Activated CD4-positive, alpha-beta memory T cell treated with anti-CD3 and anti-CD28 coated beads, Interleukin-2, amount 10 ng/mL, durations not matched to agents 7 days and 5 days (primary cell): ENCODE measurements at regions not wholly inside any gene's neighbourhood (a gene's known extent, or its start where the extent isn't known, plus 50 kb on each side); places are given as distances from the start of the nearest gene placed in this dataset.
"Not testable (repeated sequence)": the region's sequence is repeated elsewhere in the genome, so short reads cannot be mapped to it uniquely, and the experiment has no call there.

Experiments
- CTCF ChIA-PET: fragments of 350-600 bp; sonication (Branson Sonifier 250); formaldehyde crosslinking; loops from one replicate; lab custom pipeline; 2021; ENCODE audit warnings: antibody characterized with exemption, inconsistent platforms; lab: Charles Lee
- POLR2A ChIA-PET: fragments of 350-600 bp; sonication (Branson Sonifier 250); formaldehyde crosslinking; loops from one replicate; lab custom pipeline; 2021; ENCODE audit warnings: antibody characterized with exemption; lab: Charles Lee
- DNase-seq: peaks from one replicate; pipeline ENCODE4 v3.0.0-alpha.2; 2020
- H3K27ac Mint-ChIP-seq: one replicate; pipeline ENCODE4 v1.8.0; 2021; ENCODE audit warnings: mild to moderate bottlenecking, mixed read lengths
- H3K27me3 Mint-ChIP-seq: one replicate; pipeline ENCODE4 v1.8.0; 2021; ENCODE audit warnings: mixed read lengths
- H3K36me3 Mint-ChIP-seq: one replicate; pipeline ENCODE4 v1.8.0; 2021; ENCODE audit warnings: low read depth, mixed read lengths
- H3K4me1 Mint-ChIP-seq: one replicate; pipeline ENCODE4 v1.8.0; 2021; ENCODE audit warnings: mixed read lengths
- H3K4me3 Mint-ChIP-seq: one replicate; pipeline ENCODE4 v1.8.0; 2021; ENCODE audit warnings: mild to moderate bottlenecking, mixed read lengths
- H3K9me3 Mint-ChIP-seq: one replicate; pipeline ENCODE4 v1.8.0; 2021; ENCODE audit warnings: mixed read lengths

DNA sequence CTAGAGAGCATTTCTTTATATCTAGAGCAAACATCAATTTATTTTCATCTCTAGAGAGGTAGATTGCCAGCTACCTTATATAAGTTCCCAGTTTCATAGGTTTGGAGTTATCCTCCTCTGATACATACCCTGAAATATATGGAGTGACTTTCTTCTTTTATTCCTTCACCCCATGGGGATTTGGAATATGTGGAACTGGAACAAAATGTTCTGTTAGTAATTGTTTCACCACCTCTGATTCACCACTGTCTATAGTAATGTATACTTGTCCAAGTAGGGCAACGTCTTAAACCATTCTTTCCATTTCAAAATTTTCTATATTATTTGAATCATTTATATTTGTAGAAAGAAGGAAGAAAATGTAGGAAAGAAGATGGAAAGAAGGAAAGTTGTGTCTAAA is 511.2 kb upstream of the KCND2 start:
- CTCF ChIA-PET: no interaction called here
- no peaks in the 10 kb centered on the region for H3K27me3 Mint-ChIP-seq
- H3K36me3 Mint-ChIP-seq: no peaks in the 10 kb centered on the region
- H3K27ac Mint-ChIP-seq: no peak overlapping the region
- H3K9me3 Mint-ChIP-seq: peaks cover 3% of the 10 kb centered on the region
- no peaks in the 10 kb centered on the region for H3K4me1 Mint-ChIP-seq
- POLR2A ChIA-PET: no interaction called here
- no peak overlapping the region for H3K4me3 Mint-ChIP-seq
- no peak for DNase-seq

DNA sequence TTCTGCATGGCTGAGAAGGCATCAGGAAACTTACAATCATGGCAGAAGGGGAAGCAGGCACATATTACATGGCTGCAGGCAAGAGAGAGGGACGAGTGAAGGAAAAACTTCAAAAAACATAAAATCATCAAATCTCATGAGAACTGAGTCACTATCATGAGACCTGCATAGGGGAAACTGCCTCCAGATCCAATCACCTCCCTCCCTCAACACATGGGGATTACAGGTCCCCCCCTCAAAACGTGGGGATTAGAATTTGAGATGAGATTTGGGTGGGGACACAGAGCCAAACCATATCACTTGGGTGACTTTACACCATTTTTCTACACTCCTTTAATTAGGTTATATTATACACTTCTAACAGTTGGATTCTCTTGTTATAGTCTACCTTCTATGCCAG is 490.7 kb upstream of the KCND2 start:
- H3K4me1 Mint-ChIP-seq: no peaks in the 10 kb centered on the region
- no peaks in the 10 kb centered on the region for H3K27me3 Mint-ChIP-seq
- no peaks in the 10 kb centered on the region for H3K36me3 Mint-ChIP-seq
- H3K4me3 Mint-ChIP-seq: no peak overlapping the region
- no peak overlapping the region for H3K27ac Mint-ChIP-seq
- no peak for DNase-seq
- ChIA-PET POLR2A (no interaction called here), CTCF (no interaction called here)
- H3K9me3 Mint-ChIP-seq: peaks cover 6% of the 10 kb centered on the region

GRCh38 chr7:119783799-119784198 is 489.2 kb upstream of the KCND2 start:
- Mint-ChIP-seq H3K9me3 (peaks cover 5% of the 10 kb centered on the region), H3K27ac (no peak overlapping the region), H3K4me1 (no peaks in the 10 kb centered on the region), H3K4me3 (no peak overlapping the region), H3K27me3 (no peaks in the 10 kb centered on the region), H3K36me3 (no peaks in the 10 kb centered on the region)
- DNase-seq: no peak
- ChIA-PET POLR2A (no interaction called here), CTCF (no interaction called here)

DNA sequence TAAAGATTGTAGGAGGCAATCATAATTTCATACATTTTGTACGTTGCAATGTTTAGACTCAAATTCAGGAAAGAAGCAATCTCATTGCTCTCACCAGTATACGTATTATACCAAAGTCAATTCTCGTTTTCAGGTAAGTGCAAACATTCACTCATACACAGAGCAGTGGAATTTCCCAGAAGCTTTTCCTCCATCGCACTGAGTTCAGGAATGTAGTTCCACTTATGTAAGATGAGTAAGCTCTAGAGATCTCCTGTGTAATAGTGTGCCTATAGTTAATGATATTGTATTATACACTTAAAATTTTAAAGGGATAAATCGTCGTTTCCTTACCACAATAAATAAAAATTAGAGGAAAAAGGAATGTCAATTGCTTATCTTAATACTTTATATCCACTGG is 470.8 kb upstream of the KCND2 start:
- Mint-ChIP-seq H3K4me1 (no peaks in the 10 kb centered on the region), H3K27me3 (no peaks in the 10 kb centered on the region), H3K27ac (no peak overlapping the region), H3K9me3 (no peaks in the 10 kb centered on the region), H3K4me3 (no peak overlapping the region), H3K36me3 (no peaks in the 10 kb centered on the region)
- ChIA-PET CTCF (no interaction called here), POLR2A (no interaction called here)
- DNase-seq: no peak

- no peaks in the 10 kb centered on the region for H3K4me1 Mint-ChIP-seq
- DNase-seq: no peak
- peaks cover 7% of the 10 kb centered on the region for H3K9me3 Mint-ChIP-seq
- H3K4me3 Mint-ChIP-seq: no peak overlapping the region
- H3K27me3 Mint-ChIP-seq: no peaks in the 10 kb centered on the region
- H3K36me3 Mint-ChIP-seq: no peaks in the 10 kb centered on the region
- H3K27ac Mint-ChIP-seq: no peak overlapping the region
- ChIA-PET POLR2A (no interaction called here), CTCF (no interaction called here)
These were observed 447.8 kb upstream of the KCND2 start for GRCh38 chr7:119825091-119825655.

GRCh38 chr7:119826547-119826946 is 446.4 kb upstream of the KCND2 start:
- H3K4me1 Mint-ChIP-seq: no peaks in the 10 kb centered on the region

GRCh38 chr7:119838444-119838843 is 434.5 kb upstream of the KCND2 start:
- Mint-ChIP-seq H3K27me3 (no peaks in the 10 kb centered on the region), H3K36me3 (no peaks in the 10 kb centered on the region), H3K4me1 (no peaks in the 10 kb centered on the region), H3K9me3 (peaks cover 9% of the 10 kb centered on the region), H3K4me3 (no peak overlapping the region), H3K27ac (no peak overlapping the region)
- ChIA-PET CTCF (no interaction called here), POLR2A (no interaction called here)
- no peak for DNase-seq

More at GRCh38 chr7:119826547-119826946, 446.4 kb upstream of the KCND2 start:
- Mint-ChIP-seq H3K4me3 (no peak overlapping the region), H3K27me3 (no peaks in the 10 kb centered on the region), H3K36me3 (no peaks in the 10 kb centered on the region), H3K9me3 (peaks cover 7% of the 10 kb centered on the region), H3K27ac (no peak overlapping the region)
- POLR2A ChIA-PET: no interaction called here
- CTCF ChIA-PET: no interaction called here
- no peak for DNase-seq

DNA sequence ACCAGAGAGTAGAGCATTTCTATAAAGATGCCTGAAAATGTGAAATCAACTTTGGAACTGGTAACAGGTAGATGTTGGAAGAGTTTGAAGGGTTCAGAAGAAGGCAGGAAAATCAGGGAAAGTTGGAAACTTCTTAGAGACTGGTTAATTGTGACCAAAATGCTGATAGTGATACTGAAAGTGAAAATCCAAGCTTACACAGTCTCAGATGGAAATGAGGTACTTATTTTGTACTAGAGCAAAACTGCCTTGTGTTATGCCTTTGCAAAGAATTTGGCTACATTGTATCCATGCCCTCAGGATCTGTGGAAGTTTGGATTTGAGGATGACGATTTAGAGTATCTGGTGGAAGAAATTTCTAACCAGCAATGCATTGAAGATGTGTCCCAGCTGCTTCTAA is 430.6 kb upstream of the KCND2 start:
- peaks cover 18% of the 10 kb centered on the region for H3K9me3 Mint-ChIP-seq
- no peak overlapping the region for H3K4me3 Mint-ChIP-seq
- CTCF ChIA-PET: no interaction called here
- no peaks in the 10 kb centered on the region for H3K4me1 Mint-ChIP-seq
- no peaks in the 10 kb centered on the region for H3K27me3 Mint-ChIP-seq
- no peak overlapping the region for H3K27ac Mint-ChIP-seq
- DNase-seq: no peak
- POLR2A ChIA-PET: no interaction called here
- no peaks in the 10 kb centered on the region for H3K36me3 Mint-ChIP-seq

DNA sequence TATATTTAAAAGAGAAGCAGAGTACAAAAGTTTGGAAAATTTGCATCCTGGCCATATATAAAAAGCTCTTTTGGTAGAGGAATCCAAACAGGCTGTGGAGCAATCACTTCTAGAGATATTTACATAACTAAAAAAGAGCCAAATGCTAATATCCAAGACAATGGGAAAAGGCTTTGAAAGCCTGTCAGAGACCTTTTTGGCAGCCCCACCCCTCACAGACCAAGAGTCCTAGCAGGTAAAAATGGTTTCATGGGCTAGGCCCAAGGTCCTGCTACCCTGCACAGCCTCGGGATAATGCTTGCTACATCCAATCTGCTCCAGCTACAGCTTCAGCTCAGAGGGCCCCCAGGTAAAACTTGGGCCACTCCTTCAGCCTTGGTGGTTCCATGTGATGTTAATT is 430.2 kb upstream of the KCND2 start:
- no peak overlapping the region for H3K4me3 Mint-ChIP-seq
- H3K36me3 Mint-ChIP-seq: no peaks in the 10 kb centered on the region
- no peak for DNase-seq
- ChIA-PET CTCF (no interaction called here), POLR2A (no interaction called here)
- no peak overlapping the region for H3K27ac Mint-ChIP-seq
- H3K27me3 Mint-ChIP-seq: no peaks in the 10 kb centered on the region
- peaks cover 18% of the 10 kb centered on the region for H3K9me3 Mint-ChIP-seq
- no peaks in the 10 kb centered on the region for H3K4me1 Mint-ChIP-seq

GRCh38 chr7:119861385-119861784 is 411.6 kb upstream of the KCND2 start:
- POLR2A ChIA-PET: no interaction called here
- Mint-ChIP-seq H3K9me3 (peaks cover 10% of the 10 kb centered on the region), H3K4me3 (no peak overlapping the region), H3K36me3 (no peaks in the 10 kb centered on the region), H3K27ac (no peak overlapping the region), H3K27me3 (no peaks in the 10 kb centered on the region), H3K4me1 (no peaks in the 10 kb centered on the region)
- DNase-seq: no peak
- CTCF ChIA-PET: no interaction called here

DNA sequence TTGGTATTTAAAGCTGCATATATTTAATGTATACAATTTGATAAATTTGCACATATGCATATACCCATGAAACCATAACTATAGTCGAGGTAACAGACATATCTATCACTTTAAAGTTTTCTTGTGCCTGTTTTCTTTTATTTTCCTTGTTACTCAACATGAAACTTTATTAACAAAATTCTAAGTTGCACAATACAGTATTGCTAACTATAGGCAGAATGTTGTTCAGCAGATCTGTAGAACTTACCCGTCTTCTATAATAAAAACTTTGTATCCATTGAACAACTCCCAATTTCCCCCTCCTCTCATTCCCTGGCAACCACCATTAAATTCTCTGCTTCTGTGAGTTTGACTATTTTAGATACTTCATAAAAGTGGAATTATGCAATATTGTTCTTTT is 404.6 kb upstream of the KCND2 start:
- no peak for DNase-seq
- CTCF ChIA-PET: no interaction called here
- Mint-ChIP-seq H3K36me3 (no peaks in the 10 kb centered on the region), H3K27me3 (no peaks in the 10 kb centered on the region), H3K9me3 (peaks cover 10% of the 10 kb centered on the region), H3K4me3 (no peak overlapping the region), H3K4me1 (no peaks in the 10 kb centered on the region), H3K27ac (no peak overlapping the region)
- POLR2A ChIA-PET: no interaction called here

DNA sequence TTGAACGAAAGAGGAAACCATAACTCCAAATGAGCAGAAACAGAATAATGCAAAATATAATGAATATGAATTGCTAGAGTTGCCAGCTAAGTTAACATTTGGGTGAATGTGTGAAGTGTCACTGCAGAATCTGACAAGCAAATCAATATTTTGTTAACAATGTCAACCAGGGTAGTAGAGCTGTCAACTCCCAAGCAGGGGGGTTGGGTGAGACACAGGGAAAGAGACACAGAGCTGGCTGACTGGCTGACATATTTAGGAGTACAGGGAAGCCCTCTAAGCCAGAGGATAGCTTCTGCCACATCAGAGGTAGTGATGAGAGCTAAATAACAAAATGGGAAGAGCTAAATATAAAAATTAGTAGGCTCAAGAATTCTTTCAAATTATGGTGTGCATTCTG is 393.1 kb upstream of the KCND2 start:
- POLR2A ChIA-PET: no interaction called here
- DNase-seq: no peak
- Mint-ChIP-seq H3K27me3 (no peaks in the 10 kb centered on the region), H3K27ac (no peak overlapping the region), H3K4me3 (no peak overlapping the region), H3K36me3 (no peaks in the 10 kb centered on the region), H3K4me1 (no peaks in the 10 kb centered on the region), H3K9me3 (peaks cover 5% of the 10 kb centered on the region)
- CTCF ChIA-PET: no interaction called here

- CTCF ChIA-PET: no interaction called here
- Mint-ChIP-seq H3K36me3 (no peaks in the 10 kb centered on the region), H3K27ac (no peak overlapping the region), H3K9me3 (peaks cover 9% of the 10 kb centered on the region), H3K4me1 (no peaks in the 10 kb centered on the region), H3K4me3 (no peak overlapping the region), H3K27me3 (no peaks in the 10 kb centered on the region)
- POLR2A ChIA-PET: no interaction called here
- no peak for DNase-seq
These were observed 387.0 kb upstream of the KCND2 start for GRCh38 chr7:119886007-119886406.

GRCh38 chr7:119886525-119886924 is 386.4 kb upstream of the KCND2 start:
- POLR2A ChIA-PET, H3K4me3 Mint-ChIP-seq, H3K4me1 Mint-ChIP-seq, H3K27ac Mint-ChIP-seq, H3K9me3 Mint-ChIP-seq, H3K27me3 Mint-ChIP-seq, DNase-seq, H3K36me3 Mint-ChIP-seq, CTCF ChIA-PET: not testable (repeated sequence)
